ENCODE measurements at regions not wholly inside any gene's neighbourhood (a gene's known extent, or its start where the extent isn't known, plus 50 kb on each side); places are given as distances from the start of the nearest gene placed in this dataset.

DNA sequence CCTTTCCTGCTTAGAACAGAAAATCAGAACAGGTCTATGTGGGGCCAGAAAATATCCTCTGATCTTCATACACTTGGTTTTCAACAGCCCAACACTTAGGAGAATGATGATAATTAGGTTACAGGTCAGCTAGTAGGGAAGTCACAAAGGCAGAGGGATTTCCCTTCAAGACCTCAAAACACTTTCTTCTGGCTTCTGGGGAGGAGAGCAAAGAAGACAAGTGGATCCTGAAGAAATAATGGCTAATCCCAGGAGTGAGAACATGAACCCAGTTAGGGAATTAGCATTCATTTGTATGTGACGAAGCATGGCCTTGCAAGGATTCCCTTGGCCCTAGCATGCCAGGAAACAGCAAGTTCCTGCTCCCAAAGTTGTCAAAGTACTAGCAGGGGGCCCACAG is 223.3 kb downstream of the BCAT1 start:
- TF ChIP-seq, protein P1, sequence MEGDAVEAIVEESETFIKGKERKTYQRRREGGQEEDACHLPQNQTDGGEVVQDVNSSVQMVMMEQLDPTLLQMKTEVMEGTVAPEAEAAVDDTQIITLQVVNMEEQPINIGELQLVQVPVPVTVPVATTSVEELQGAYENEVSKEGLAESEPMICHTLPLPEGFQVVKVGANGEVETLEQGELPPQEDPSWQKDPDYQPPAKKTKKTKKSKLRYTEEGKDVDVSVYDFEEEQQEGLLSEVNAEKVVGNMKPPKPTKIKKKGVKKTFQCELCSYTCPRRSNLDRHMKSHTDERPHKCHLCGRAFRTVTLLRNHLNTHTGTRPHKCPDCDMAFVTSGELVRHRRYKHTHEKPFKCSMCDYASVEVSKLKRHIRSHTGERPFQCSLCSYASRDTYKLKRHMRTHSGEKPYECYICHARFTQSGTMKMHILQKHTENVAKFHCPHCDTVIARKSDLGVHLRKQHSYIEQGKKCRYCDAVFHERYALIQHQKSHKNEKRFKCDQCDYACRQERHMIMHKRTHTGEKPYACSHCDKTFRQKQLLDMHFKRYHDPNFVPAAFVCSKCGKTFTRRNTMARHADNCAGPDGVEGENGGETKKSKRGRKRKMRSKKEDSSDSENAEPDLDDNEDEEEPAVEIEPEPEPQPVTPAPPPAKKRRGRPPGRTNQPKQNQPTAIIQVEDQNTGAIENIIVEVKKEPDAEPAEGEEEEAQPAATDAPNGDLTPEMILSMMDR (IDR thresholded peaks at IDR 0.05) = no peak
- TF ChIP-seq POLR2A (IDR thresholded peaks at IDR 0.05) = no peak
